Activated CD4-positive, alpha-beta T cell treated with anti-CD3 and anti-CD28 coated beads, Interleukin-2, Interleukin-6, amounts not matched to agents 100 ng/mL and 50 ng/mL, durations not matched to agents 16 hours and 8 hours (primary cell): ENCODE measurements at regions not wholly inside any gene's neighbourhood (a gene's known extent, or its start where the extent isn't known, plus 50 kb on each side); places are given as distances from the start of the nearest gene placed in this dataset.

Source experiments
- DNase-seq: peaks from one replicate; pipeline ENCODE4 v3.0.0-alpha.2; 2020

DNA sequence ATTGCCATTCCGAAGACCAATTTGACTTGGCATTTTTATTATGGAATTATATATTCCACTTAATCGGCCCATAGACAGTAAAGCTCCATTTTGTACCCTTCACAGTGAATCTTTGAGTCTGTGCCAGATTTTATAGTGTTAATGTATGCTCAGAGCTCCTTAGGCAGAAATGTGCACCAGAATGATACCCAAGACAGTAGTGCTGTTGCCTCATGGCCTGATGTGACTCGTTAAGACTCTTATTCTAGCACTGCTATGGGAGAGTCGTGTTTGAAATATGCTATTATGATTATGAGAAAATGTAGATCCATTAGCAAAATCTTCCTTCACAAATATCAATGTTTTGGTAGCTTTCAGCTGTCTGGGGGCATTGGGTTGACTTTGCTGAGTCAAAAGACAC is 209.8 kb upstream of the RAG2 start:
- DNase-seq: no peak

- DNase-seq: no peak
Measured at GRCh38 chr11:36803084-36803483, 205.0 kb upstream of the RAG2 start.

DNA sequence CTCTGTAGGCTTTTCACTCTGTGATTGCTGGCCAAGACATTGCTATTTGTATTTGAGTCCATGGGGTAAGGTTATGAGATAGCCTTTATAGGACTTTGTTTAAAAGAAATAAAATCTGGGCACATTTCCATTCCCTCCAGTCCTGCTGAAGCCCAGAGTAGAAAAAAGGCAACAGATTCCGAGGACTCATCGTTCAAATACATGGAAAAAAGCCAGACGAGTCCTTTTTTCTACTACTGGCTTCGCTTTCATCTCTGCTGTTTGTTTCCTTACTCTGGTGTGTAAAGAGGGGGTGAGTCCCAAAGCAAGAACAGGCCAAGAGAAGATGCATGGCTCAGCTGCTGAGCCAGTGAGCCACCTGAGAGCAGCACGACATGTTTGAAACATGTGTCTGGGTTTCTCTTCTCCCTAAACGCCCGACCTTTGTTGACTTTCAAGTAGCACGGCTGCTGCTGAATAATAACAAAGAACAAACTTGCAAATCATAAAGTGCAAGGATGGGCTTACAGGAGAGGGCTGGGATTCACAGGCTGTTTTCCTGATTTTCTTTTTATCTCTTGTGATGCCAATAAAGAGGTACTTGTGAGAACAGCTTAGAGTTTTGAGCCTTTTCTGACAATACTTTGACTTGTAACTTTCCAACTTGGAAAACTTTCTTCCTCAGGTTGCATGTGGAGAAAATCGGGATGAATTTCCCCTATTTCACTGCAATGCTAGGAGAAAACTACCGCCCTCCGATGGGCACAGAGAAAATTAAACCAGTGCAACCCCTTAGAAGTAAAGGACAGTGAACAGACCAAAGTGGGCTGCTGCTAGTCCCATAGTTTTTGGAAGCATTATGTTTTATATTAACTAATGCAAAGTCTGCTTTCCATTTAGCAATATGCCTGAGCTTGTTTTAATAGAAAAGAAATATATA is 195.2 kb upstream of the RAG2 start:
- no peak for DNase-seq

DNA sequence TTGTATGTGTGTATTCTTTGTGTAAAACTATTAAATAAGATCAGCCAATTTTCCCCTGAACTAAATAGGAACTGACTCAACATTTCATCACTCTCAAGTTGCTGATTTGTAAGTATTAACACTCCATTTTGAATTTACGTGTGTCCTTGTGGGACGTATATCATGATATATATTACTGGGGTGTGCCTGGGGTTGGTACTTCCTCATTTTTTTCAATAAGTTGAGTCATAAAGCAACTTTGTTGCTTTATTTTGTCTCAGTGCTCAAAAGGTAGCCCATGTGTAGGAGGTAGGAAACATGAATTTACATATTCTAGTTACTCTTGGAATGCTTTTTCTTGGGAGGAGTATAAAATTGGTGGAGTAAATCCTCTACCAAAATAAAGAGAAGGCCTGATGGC is 193.9 kb upstream of the RAG2 start:
- DNase-seq: no peak

- no peak for DNase-seq
Measured at GRCh38 chr11:36790526-36790925, 192.5 kb upstream of the RAG2 start.

- DNase-seq: no peak
Measured at GRCh38 chr11:36783808-36784207, 185.8 kb upstream of the RAG2 start.

- DNase-seq: no peak
Measured at GRCh38 chr11:36779791-36780190, 181.8 kb upstream of the RAG2 start.

DNA sequence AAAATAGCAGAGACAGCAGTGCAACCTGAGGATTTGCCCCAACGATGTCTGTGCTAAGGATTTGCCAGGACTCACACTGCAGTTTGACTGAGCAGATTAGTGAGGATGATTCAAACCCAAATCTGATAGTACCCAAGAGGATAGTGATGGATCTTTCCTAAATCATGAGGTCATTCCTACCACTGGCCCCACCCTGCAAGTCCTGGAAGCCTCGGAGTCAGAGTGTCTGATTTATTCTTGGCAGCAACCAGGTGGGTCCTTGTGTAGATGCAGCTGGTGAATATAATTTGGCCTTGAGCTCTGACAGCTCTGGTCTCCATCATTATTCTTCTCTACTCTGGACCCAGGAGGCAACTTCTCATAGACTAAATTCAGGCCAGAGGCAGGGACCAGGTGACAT is 179.3 kb upstream of the RAG2 start:
- no peak for DNase-seq

DNA sequence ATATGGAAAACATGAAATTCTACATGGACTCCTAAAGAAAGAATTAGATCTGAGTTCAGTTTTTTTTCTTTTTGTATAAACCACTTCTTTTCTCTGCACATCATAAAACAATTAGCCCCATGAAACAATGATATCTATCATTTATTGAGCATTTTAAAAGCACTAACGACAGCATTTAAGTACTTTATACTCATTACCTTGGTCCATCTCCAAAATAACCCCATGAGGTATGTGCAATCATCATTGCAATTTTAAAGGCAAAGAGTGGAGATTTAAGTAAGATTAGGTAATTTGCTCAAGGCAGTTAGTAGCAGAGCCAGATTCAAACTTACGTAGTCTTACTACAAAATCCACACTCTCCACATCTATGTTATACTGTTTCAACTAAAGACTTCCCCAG is 177.7 kb upstream of the RAG2 start:
- no peak for DNase-seq

DNA sequence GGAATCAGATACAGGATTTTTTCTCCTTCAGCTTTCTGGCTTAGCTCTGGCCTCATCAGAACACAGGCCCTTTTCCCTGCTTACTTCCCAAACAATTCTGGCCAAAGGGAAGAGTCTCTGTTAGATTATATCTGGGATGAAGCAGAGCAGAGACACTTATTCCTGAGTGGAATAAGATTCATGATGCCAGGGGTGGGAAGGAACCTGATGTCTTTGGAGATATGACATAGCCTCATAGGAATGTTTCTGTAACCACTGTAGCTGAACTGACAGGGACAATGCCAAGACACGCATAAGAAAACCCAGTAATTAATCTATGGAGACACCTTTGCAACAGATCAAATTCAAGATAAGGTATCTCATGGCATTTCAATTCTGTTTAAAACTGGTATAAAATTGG is 177.1 kb upstream of the RAG2 start:
- DNase-seq: no peak

- DNase-seq: no peak
Measured at GRCh38 chr11:36774603-36775002, 176.6 kb upstream of the RAG2 start.

- peak; percentile 10 for DNase-seq
Measured at GRCh38 chr11:36763187-36763586, 165.2 kb upstream of the RAG2 start.

GRCh38 chr11:36757075-36757474 is 159.0 kb upstream of the RAG2 start:
- DNase-seq: no peak

DNA sequence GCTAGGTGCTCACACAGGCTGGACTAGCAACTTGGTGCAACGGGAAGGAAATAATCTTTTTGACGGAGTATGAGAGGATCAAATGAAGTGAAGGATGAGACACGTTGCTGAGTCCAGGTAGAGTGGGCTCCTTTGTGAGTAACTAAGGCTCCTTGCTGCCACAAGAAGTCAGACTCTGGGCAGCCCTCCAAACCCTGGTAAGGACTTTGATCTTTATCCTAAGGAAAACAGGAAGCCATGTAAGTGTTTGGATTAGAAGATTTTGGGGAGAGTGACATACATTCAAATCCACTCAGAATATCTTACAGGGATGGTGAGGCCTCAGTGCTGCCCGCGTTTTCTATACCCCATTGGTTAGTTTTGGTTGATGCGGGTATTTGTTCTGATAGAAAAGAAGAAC is 155.9 kb upstream of the RAG2 start:
- no peak for DNase-seq

DNA sequence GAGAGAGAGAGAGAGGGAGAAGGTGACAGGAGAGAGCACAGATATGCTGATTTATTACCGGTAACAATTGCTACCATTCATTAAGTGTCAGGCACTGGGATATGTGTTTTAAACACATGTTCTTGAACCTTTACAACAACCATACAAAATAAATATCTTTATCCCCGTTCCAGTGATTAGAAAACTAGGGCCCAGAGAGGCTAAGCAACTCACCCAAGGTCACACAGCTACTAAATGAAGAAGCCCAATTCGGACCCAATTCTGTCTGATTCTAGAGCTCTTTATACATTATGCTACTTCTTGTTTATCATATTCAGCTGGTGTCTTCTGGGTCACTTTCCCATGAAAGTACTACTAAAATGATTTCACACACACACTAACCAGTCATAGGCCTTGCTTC is 154.0 kb upstream of the RAG2 start:
- DNase-seq: no peak

DNA sequence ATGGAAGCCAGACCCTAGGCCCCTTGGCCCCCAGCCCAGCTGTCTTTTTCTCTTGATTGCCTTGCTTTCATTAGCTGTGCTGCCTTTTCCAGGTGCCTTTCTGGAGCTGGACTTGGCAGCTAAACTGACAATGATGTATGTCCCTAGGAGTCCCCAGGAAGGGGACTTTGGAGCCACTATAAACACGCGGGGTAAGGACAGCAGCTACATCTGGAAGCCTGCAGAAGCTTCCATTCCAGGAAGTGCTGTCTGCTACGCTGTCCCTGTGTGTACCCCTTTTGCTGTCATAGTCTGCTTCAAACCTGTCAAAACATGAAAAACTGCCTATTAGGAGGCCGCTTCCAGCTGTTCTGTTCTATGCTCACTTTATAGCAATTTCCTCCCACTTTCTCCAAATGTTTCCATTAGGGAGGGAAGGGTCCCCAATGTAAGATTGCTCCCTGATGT is 153.3 kb upstream of the RAG2 start:
- no peak for DNase-seq

GRCh38 chr11:36750349-36750748 is 152.3 kb upstream of the RAG2 start:
- DNase-seq: no peak

DNA sequence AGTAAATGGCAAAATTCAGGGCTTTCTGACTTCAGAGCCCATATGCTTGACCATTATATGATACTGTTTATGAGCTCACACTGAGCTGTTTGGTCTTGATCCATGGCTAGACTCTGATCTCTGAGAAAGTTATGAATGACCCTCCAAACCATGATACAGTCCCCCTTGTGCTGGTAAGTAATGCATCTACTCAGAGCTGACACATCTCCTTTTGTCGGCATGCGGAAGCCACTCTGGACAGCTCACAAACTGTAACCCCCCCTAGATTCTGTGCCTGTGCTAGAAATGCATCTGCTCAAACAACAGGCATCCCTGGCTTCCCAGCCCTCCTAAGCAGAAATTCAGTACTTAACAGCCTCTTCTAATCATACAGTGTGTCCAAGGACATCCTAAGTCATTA is 150.8 kb upstream of the RAG2 start:
- DNase-seq: no peak

DNA sequence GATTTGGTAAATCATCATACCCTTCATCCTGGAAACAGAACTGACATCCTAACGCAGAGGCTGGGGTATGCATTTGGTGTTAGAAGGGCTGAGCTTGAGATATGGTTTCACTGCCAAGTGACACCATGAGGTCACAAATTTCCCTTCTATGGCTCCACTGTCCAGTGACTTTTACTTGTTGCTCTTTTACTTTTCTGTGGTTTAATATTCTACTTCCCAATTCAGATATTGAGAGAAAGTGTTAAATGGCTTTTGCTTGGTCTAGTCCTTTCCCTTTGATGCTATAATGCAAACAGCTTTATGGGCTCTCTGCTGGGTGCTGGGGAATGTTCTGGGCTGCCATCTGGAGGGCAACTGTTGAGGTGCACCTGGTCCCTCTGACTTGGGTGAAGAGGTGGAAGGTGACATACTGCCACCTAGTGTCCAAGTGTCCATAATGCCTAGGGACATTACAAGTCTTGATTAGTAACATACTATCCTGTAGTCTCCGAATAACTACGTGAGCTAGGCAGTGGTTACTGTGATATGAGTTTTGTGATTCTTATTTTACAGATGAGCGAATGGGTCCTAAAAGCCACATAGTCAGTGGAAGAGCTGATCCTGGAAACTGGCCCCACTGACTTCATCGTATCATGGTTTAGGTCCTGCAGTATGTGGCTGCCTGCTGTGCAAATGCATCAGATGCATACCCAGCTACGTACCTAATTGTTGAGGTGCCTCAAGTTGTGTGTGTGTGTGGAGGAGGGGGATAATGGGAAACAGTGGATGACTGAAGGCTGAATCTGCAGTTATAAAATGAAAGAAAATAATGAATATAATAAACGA is 149.1 kb upstream of the RAG2 start:
- peak; percentile 91 for DNase-seq

DNA sequence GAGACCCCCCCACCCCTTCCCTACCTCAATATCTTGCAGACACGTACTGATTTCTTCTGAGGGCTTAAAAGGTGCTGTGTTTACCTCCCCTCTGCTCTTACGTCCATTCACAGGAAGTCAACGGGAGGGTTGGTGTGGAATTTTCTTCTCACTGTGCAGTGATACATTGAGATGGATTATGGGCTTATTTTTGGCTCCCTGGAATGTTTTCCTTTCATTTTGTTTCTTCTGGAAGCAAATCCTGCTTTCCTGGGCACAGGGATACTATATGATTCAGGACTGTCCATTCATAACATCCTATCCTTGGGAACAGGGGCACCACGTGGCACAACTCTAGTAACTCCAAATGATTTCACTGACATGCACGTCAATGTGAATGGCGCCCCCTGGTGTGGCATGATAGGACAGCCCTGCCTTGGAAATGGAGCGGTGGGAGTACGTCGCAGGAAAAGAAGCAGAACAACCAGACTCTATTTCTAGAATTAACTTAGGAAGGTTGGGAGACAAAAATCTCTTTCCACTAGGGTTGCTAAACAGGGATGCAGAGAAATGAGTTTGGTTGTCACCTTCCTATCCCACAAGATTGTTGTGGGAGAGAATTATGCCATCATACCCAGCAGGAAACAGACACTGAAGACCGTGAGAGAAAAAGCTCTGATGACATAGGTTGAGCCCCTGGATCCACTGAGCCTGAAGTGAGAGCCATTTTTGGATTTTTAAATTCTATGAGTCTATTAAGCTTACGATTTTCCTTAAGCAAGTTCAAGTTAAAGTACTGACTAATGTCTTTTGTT is 146.5 kb upstream of the RAG2 start:
- DNase-seq: peak; percentile 70

- DNase-seq: peak; percentile 6
Measured at GRCh38 chr11:36743039-36743438, 145.0 kb upstream of the RAG2 start.

DNA sequence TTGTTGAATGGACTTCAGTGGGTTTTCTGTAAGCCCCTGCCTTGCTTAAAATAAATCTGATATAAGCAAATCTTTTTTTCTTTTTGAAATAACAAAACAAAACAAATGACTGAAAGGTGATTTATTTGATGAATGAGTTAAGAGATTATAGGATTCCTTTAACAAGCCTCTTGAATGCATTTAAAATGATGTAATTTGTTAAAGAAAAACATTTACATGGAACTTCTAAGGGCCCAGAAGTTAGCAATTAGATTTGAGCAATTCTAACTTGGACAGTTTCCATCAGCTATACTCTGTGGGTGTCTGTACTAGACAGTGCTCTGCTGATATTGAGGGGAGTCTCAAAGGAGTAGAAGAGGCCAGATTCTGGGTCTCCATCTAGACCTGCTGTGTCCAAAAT is 143.5 kb upstream of the RAG2 start:
- no peak for DNase-seq

DNA sequence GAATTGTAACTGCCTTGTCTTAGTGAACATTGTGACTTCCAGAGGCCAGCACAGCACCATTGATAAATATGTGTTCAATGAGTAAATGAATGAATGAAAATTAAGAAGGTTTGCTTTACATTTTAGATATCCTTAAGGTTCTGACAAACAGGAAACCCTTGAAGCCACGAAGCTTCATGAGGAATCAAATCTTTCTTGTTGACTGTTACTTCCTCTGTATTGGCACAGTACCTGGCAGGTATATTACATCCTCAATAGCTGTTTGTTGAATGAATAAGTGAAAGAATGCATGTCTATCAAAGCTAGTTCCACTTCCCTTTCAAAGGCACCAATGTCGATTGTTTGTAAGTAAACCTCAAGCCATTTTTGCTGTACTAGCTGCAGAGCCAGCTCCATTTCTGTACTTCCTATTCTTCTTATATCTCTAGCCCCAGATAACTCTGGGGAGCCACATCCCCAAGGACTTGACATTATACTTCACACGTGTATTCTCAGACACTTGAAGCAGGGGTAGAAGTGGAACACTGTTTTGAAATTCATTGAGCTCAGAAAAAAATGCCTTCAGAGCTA is 140.3 kb upstream of the RAG2 start:
- no peak for DNase-seq
